Cardiac fibroblast (primary cell): ENCODE measurements at regions not wholly inside any gene's neighbourhood (a gene's known extent, or its start where the extent isn't known, plus 50 kb on each side); places are given as distances from the start of the nearest gene placed in this dataset.

Source experiments
- DNase-seq, 2 donors: peaks; one replicate each; pipeline versions ENCODE4 v3.0.0 to v3.0.0-alpha.2; 2010; ENCODE audit warnings: low read depth in 2 of 2
- H3K4me3 ChIP-seq, 2 donors: replicated peaks in 1 of 2; 1 replicate in 1 of 2; 2 replicates in 1 of 2; pipeline ENCODE4 v1.5.1; 2011; ENCODE audit warnings: low read depth in 2 of 2, low read length in 2 of 2, mild to moderate bottlenecking in 2 of 2, moderate library complexity in 1 of 2
- TF ChIP-seq, protein P1 (sequence below): IDR thresholded peaks from one replicate; pipeline ENCODE4 v1.5.1; 2011; ENCODE audit warnings: low read depth, mild to moderate bottlenecking, low read length, inconsistent platforms

DNA sequence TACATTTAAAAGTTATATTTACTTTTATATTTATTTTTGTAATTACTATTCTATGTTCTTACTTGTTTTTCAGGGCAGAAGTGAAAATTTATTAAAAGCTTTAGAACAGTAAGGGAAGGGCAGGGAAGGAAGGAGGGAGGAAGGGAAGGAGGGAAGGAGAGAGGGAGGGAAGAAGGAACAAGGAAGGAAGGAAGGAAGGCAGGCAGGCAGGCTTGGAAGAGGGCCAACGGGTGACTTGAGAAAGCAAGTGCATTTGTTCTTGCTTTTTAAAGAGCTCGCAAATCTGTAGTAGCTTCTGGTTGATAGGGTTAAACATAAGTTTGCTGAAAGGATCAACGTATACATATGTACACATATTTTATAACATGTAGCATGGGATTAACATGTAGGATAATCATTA lies 725.3 kb upstream of the FZD8 start:
- no peak for DNase-seq
- no peak overlapping the region for H3K4me3 ChIP-seq
- TF ChIP-seq, protein P1, sequence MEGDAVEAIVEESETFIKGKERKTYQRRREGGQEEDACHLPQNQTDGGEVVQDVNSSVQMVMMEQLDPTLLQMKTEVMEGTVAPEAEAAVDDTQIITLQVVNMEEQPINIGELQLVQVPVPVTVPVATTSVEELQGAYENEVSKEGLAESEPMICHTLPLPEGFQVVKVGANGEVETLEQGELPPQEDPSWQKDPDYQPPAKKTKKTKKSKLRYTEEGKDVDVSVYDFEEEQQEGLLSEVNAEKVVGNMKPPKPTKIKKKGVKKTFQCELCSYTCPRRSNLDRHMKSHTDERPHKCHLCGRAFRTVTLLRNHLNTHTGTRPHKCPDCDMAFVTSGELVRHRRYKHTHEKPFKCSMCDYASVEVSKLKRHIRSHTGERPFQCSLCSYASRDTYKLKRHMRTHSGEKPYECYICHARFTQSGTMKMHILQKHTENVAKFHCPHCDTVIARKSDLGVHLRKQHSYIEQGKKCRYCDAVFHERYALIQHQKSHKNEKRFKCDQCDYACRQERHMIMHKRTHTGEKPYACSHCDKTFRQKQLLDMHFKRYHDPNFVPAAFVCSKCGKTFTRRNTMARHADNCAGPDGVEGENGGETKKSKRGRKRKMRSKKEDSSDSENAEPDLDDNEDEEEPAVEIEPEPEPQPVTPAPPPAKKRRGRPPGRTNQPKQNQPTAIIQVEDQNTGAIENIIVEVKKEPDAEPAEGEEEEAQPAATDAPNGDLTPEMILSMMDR, result no peak

DNA sequence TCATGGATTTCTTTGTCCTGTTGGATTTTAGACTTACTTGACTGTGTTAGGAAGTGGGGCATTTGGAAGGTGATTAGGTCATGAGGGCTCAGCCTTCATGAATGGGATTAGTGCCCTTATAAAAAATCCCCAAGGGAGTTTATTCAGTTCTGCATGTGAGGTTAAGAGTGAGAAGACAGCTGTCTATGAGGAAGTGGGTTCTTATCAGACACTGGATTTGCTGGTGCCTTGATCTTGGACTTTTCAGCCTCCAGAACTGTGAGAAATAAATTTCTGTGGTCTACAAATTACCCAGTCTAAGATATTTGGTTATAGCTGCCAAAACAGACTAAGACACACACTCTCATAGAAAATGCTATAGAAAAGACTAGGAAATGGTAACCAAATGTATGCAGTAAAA lies 724.7 kb upstream of the FZD8 start:
- peak in 1 of 2 donors; percentile 13 for DNase-seq
- TF ChIP-seq, protein P1, result no peak
- H3K4me3 ChIP-seq, result no peak overlapping the region

DNA sequence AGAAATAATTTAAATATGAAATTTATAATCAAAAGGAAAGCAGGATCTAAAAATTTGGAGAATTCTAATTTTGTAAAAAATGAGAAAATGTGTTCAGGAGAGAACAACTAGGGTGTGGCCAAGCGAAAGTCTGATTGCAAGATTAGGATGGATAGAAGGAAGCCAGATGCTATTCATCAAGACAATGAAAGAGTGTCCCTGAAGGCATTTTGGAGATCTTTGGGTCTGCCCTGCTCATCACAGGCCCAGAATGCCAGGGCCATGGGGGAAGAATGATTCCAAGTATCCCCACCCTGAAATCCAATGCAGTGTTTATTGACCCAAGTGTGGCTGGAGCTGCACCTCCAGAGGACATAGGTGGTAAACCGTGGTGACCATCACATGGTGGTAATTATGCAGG lies 724.0 kb upstream of the FZD8 start:
- no peak for DNase-seq
- H3K4me3 ChIP-seq, result no peak overlapping the region
- TF ChIP-seq, protein P1, result no peak

DNA sequence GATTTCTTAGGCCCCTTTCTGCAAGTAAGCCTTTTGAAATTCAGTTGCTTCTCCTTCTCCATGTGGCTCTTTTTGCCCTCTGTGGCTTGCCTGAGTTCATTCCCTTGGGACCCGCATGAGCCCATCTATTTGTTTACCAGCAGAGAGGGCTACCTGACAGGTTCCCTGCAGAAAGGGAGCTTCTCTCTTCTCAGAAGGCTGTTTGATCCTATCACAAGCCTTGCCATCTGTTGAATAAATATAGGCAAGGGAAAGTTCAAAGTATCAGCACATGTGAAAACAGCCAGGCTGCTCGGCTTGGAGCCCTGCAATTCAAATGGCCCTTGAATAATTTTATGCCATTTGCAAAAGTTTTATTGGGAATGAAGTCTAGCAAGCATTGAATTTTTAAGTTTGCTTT lies 720.2 kb upstream of the FZD8 start:
- H3K4me3 ChIP-seq, result no peak overlapping the region
- TF ChIP-seq, protein P1, result no peak

DNA sequence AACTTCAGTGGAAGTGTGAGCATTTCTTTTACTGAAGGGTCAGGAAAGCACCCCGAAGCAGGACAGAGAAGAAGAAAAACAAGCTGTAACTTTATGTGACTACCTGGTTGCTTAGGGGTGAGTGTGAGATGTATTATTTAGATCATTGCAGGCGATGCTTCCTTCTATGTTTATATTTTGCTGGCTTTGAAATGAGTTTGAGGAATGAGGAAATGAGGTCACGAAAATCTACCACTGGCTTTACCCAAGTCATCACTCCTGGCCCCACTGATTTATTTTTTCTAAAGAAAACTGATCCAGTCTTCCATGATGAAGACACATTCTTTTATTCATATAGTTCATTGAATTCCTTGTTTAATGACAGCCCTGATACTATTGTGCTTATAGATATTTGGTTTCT lies 716.6 kb upstream of the FZD8 start:
- no peak for DNase-seq
- TF ChIP-seq, protein P1, result no peak
- H3K4me3 ChIP-seq, result no peak overlapping the region

More for the DNA sequence above, 720.2 kb upstream of the FZD8 start:
- no peak for DNase-seq

DNA sequence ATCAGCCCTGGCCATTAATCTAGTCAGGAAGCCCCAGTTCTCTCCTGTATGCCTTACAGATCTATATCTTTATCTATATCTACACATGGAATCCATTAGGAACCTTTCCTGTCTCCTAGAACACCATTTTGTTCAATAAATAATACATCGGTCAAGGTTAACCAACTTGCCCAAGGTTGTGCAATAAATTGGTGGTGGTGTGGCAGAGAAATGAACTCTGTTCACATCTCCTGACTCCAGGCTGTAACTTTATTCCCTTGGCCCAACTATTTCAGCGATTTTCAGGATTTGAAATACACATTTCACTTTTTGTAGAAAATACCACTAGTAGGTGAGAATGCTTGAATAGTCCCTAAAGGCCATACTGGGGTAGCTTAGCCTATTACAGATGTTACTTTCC lies 712.5 kb upstream of the FZD8 start:
- DNase-seq, result no peak
- no peak overlapping the region for H3K4me3 ChIP-seq
- TF ChIP-seq, protein P1, result no peak

DNA sequence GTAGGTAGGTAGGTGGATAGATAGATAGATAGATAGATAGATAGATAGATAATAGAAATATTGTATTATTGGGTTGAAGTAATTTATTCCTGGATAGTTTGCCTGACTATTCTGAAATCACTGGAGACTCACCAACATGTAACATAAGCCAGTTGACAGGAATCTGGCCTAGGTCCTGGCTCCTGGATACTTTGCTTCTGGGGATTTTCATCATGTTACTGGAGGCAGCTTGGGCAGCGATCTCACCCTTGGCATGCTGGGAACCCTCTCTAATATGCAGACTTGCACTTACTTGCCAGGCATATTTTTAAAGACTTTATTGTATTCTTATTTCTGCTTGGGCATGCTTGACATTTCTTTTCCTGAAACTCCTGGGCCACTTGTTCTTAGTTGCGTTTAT lies 709.1 kb upstream of the FZD8 start:
- H3K4me3 ChIP-seq, result no peak overlapping the region
- TF ChIP-seq, protein P1, result no peak
- peak in 1 of 2 donors; percentile 80 for DNase-seq
